K562 (cell line): ENCODE measurements at regions not wholly inside any gene's neighbourhood (a gene's known extent, or its start where the extent isn't known, plus 50 kb on each side); places are given as distances from the start of the nearest gene placed in this dataset.

Source experiments
- JUND ChIP-seq, 2 experiments: IDR thresholded peaks; 2 replicates in 1 of 2; 3 replicates in 1 of 2; pipeline ENCODE4 v1.6.1; 2011; ENCODE audit warnings: borderline replicate concordance in 2 of 2, low read depth in 2 of 2, low read length in 2 of 2, improper control_type of control experiment in 1 of 2, missing biosample characterization in 1 of 2, missing genetic modification characterization in 1 of 2, missing genetic modification reagents in 1 of 2
- KDM5B ChIP-seq: fragments of 200-600 bp; sonication (generic); IDR thresholded peaks from 2 replicates; pipeline ENCODE4 v1.6.1; 2012; ENCODE audit warnings: low read depth, mild to moderate bottlenecking, moderate library complexity, low read length, control low read depth, inconsistent platforms; ENCODE audit not compliant: insufficient replicate concordance
- SP1 ChIP-seq: sonication (generic); formaldehyde crosslinking; IDR thresholded peaks from 2 replicates; pipeline ENCODE4 v1.8.1; 2022; ENCODE audit warnings: mild to moderate bottlenecking, missing genetic modification reagents
- TF ChIP-seq, protein P1 (sequence below), 3 experiments: IDR thresholded peaks in 2 of 3; conservative IDR thresholded peaks in 1 of 3; 2 replicates each; pipeline ENCODE4 v1.5.1; 2011 to 2012; ENCODE audit warnings: low read length in 3 of 3, mild to moderate bottlenecking in 3 of 3, control low read depth in 2 of 3, improper control_type of control experiment in 1 of 3, inconsistent platforms in 1 of 3, low read depth in 1 of 3, mixed read lengths in 1 of 3, moderate library complexity in 1 of 3; ENCODE audit not compliant: insufficient read depth in 2 of 3

- TF ChIP-seq KDM5B (no peak), JUND (IDR thresholded peaks at IDR 0.05; ENCODE audit: borderline replicate concordance, low read depth, low read length) (no peak), JUND (tag; IDR thresholded peaks at IDR 0.05; ENCODE audit: borderline replicate concordance, low read depth, low read length) (no peak), SP1 (CRISPR knock-in tag) (no peak)
- TF ChIP-seq, protein P1, sequence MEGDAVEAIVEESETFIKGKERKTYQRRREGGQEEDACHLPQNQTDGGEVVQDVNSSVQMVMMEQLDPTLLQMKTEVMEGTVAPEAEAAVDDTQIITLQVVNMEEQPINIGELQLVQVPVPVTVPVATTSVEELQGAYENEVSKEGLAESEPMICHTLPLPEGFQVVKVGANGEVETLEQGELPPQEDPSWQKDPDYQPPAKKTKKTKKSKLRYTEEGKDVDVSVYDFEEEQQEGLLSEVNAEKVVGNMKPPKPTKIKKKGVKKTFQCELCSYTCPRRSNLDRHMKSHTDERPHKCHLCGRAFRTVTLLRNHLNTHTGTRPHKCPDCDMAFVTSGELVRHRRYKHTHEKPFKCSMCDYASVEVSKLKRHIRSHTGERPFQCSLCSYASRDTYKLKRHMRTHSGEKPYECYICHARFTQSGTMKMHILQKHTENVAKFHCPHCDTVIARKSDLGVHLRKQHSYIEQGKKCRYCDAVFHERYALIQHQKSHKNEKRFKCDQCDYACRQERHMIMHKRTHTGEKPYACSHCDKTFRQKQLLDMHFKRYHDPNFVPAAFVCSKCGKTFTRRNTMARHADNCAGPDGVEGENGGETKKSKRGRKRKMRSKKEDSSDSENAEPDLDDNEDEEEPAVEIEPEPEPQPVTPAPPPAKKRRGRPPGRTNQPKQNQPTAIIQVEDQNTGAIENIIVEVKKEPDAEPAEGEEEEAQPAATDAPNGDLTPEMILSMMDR (IDR thresholded peaks at IDR 0.05 in 2 of 3, conservative IDR thresholded peaks at IDR 0.05 in 1 of 3; ENCODE audit: insufficient read depth in 2 of 3, low read depth in 1 of 3, low read length in 3 of 3): no peak
Observed at GRCh38 chr13:99654076-99654475, 152.8 kb downstream of the TM9SF2 start.
